Thoracic aorta (tissue), 2 donors: ENCODE measurements at regions not wholly inside any gene's neighbourhood (a gene's known extent, or its start where the extent isn't known, plus 50 kb on each side); places are given as distances from the start of the nearest gene placed in this dataset.

ENCODE experiments used
- ATAC-seq: fragments of 150-250 bp; one replicate; pipeline ENCODE4 v1.8.0; 2017; ENCODE audit warnings: low read depth; ENCODE audit not compliant: insufficient number of reproducible peaks, low FRiP score
- DNase-seq: peaks from one replicate; pipeline ENCODE4 v3.0.0-alpha.2; 2020; ENCODE audit warnings: low spot score
- H3K27ac ChIP-seq, 2 donors: fragments of 200-600 bp; sonication (generic); 1 replicate in 1 of 2; 2 replicates in 1 of 2; pipeline ENCODE4 v1.5.1; 2016; ENCODE audit warnings: mild to moderate bottlenecking in 2 of 2, moderate library complexity in 2 of 2
- H3K27me3 ChIP-seq: fragments of 200-600 bp; sonication (generic); replicated peaks from 2 replicates; pipeline ENCODE4 v1.6.0; 2016; ENCODE audit warnings: mild to moderate bottlenecking; ENCODE audit not compliant: insufficient read depth
- H3K36me3 ChIP-seq: fragments of 200-600 bp; sonication (generic); one replicate; pipeline ENCODE4 v1.5.1; 2016
- H3K4me1 ChIP-seq, 2 donors: fragments of 200-600 bp; sonication (generic); 1 replicate in 1 of 2; 2 replicates in 1 of 2; pipeline versions ENCODE4 v1.5.1 to v1.6.0; 2016; ENCODE audit warnings: low read depth in 2 of 2, mild to moderate bottlenecking in 1 of 2; ENCODE audit not compliant: control insufficient read depth in 1 of 2
- H3K4me3 ChIP-seq: fragments of 200-600 bp; sonication (generic); 2 replicates; pipeline ENCODE4 v1.5.1; 2016; ENCODE audit warnings: mild to moderate bottlenecking
- H3K9me3 ChIP-seq: fragments of 200-600 bp; sonication (generic); 2 replicates; pipeline ENCODE4 v1.5.1; 2016
- CTCF ChIP-seq: fragments of 200-600 bp; sonication (generic); IDR thresholded peaks from one replicate; pipeline ENCODE4 v1.5.1; 2019; ENCODE audit warnings: antibody characterized with exemption

GRCh38 chr13:99646866-99647595, 145.8 kb downstream of the TM9SF2 start:
- ATAC-seq (no peak), DNase-seq (no peak)
- Histone ChIP-seq H3K9me3 (no peaks in the 10 kb centered on the region), H3K27ac (no peak overlapping the region), H3K4me3 (no peak overlapping the region), H3K36me3 (no peaks in the 10 kb centered on the region), H3K27me3 (no peaks in the 10 kb centered on the region), H3K4me1 (peaks cover 6 to 15% of the 10 kb centered on the region in 2 donors)
- TF ChIP-seq CTCF = no peak

- no peak overlapping the region for H3K27ac ChIP-seq
- TF ChIP-seq CTCF = no peak
- no peaks in the 10 kb centered on the region for H3K9me3 ChIP-seq
- peaks cover 6 to 8% of the 10 kb centered on the region in 2 donors for H3K4me1 ChIP-seq
- H3K4me3 ChIP-seq = no peak overlapping the region
- ATAC-seq (no peak), DNase-seq (no peak)
- H3K36me3 ChIP-seq = no peaks in the 10 kb centered on the region
- no peaks in the 10 kb centered on the region for H3K27me3 ChIP-seq
These were observed 141.6 kb downstream of the TM9SF2 start for GRCh38 chr13:99642841-99643240.

GRCh38 chr13:99642006-99642405, 140.7 kb downstream of the TM9SF2 start:
- DNase-seq = no peak

GRCh38 chr13:99640260-99640659, 139.0 kb downstream of the TM9SF2 start:
- H3K4me1 ChIP-seq = peaks cover 6 to 8% of the 10 kb centered on the region in 2 donors
- no peaks in the 10 kb centered on the region for H3K36me3 ChIP-seq
- no peak for ATAC-seq
- no peaks in the 10 kb centered on the region for H3K27me3 ChIP-seq
- no peak for DNase-seq
- H3K9me3 ChIP-seq = no peaks in the 10 kb centered on the region
- no peak for TF ChIP-seq CTCF
- H3K4me3 ChIP-seq = no peak overlapping the region
- H3K27ac ChIP-seq = no peak overlapping the region

More at GRCh38 chr13:99642006-99642405, 140.7 kb downstream of the TM9SF2 start:
- no peak for TF ChIP-seq CTCF
- H3K27me3 ChIP-seq = no peaks in the 10 kb centered on the region
- peaks cover 6 to 8% of the 10 kb centered on the region in 2 donors for H3K4me1 ChIP-seq
- H3K9me3 ChIP-seq = no peaks in the 10 kb centered on the region
- ATAC-seq = no peak
- no peaks in the 10 kb centered on the region for H3K36me3 ChIP-seq
- no peak overlapping the region for H3K27ac ChIP-seq
- H3K4me3 ChIP-seq = no peak overlapping the region

GRCh38 chr13:99639126-99639525, 137.9 kb downstream of the TM9SF2 start:
- Histone ChIP-seq H3K27ac (no peak overlapping the region), H3K4me3 (no peak overlapping the region)
- no peak for ATAC-seq

More at GRCh38 chr13:99639126-99639525, 137.9 kb downstream of the TM9SF2 start:
- TF ChIP-seq CTCF = no peak
- Histone ChIP-seq H3K4me1 (peaks cover 6 to 8% of the 10 kb centered on the region in 2 donors), H3K36me3 (no peaks in the 10 kb centered on the region), H3K27me3 (no peaks in the 10 kb centered on the region), H3K9me3 (no peaks in the 10 kb centered on the region)
- DNase-seq = no peak
